Thyroid gland (tissue), 4 donors: ENCODE measurements at regions not wholly inside any gene's neighbourhood (a gene's known extent, or its start where the extent isn't known, plus 50 kb on each side); places are given as distances from the start of the nearest gene placed in this dataset.

Source experiments
- DNase-seq, 2 donors: peaks; one replicate each; pipeline ENCODE4 v3.0.0-alpha.2; 2019
- H3K27ac ChIP-seq, 3 donors: fragments of 200-600 bp; sonication (generic); 1 replicate in 2 of 3; 2 replicates in 1 of 3; pipeline ENCODE4 v1.5.1; 2016 to 2019; ENCODE audit warnings: mild to moderate bottlenecking in 1 of 3, moderate library complexity in 1 of 3
- H3K27me3 ChIP-seq: fragments of 200-600 bp; sonication (generic); one replicate; pipeline ENCODE4 v1.5.1; 2019
- H3K36me3 ChIP-seq, 2 donors: fragments of 200-600 bp; sonication (generic); one replicate each; pipeline ENCODE4 v1.5.1; 2016 to 2019
- H3K4me1 ChIP-seq, 2 donors: fragments of 200-600 bp; sonication (generic); one replicate each; pipeline ENCODE4 v1.5.1; 2017 to 2019
- H3K4me3 ChIP-seq, 3 donors: fragments of 200-600 bp; sonication (generic); replicated peaks in 1 of 3; 1 replicate in 2 of 3; 2 replicates in 1 of 3; pipeline ENCODE4 v1.5.1; 2016; ENCODE audit warnings: mild to moderate bottlenecking in 1 of 3
- H3K9me3 ChIP-seq: fragments of 200-600 bp; sonication (generic); one replicate; pipeline ENCODE4 v1.5.1; 2017
- POLR2A ChIP-seq, 2 donors: fragments of 450-650 bp; IDR thresholded peaks; one replicate each; pipeline ENCODE4 v1.6.1; 2017; ENCODE audit warnings: antibody characterized with exemption in 2 of 2, mild to moderate bottlenecking in 2 of 2, moderate library complexity in 1 of 2
- WGBS, 2 donors: methylation state at CpG; one replicate each; pipeline ENCODE4 v1.1.5; 2017; 5-methylcytosine and 5-hydroxymethylcytosine counted together
- intact Hi-C: fragments of 100-400 bp; cut with DNase I; formaldehyde crosslinking; loops from one replicate; pipeline ENCODE4 v1.15.1; 2023
- TF ChIP-seq, protein P1 (sequence below), 6 experiments: fragments of 200-600 bp in 3 of 6; fragments of 450-650 bp in 3 of 6; sonication (generic) in 3 of 6; IDR thresholded peaks; one replicate each; pipeline ENCODE4 v1.5.1; 2016 to 2019; ENCODE audit warnings: antibody characterized with exemption in 6 of 6, mild to moderate bottlenecking in 2 of 6, inconsistent platforms in 1 of 6, moderate library complexity in 1 of 6

DNA sequence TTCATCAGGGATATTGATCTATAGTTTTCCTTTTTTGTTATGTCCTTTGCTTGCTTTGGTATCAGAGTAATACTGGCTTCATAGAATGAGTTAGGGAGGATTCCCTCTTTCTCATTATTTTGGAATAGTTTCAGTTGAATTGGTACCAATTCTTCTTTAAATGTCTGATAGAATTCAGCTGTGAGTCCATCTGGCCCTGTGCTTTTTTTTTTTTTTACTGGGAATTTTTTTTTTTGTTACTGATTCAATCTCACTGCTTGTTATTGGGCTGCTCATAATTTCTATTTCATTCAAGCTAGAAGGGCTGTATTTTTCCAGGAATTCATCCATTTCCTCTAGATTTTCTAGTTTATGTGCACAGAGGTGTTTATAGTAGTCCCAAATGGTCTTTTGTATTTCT lies 103.9 kb downstream of the RND3 start:
- H3K9me3 ChIP-seq: no peaks in the 10 kb centered on the region
- H3K4me3 ChIP-seq: no peak overlapping the region
- TF ChIP-seq, protein P1, sequence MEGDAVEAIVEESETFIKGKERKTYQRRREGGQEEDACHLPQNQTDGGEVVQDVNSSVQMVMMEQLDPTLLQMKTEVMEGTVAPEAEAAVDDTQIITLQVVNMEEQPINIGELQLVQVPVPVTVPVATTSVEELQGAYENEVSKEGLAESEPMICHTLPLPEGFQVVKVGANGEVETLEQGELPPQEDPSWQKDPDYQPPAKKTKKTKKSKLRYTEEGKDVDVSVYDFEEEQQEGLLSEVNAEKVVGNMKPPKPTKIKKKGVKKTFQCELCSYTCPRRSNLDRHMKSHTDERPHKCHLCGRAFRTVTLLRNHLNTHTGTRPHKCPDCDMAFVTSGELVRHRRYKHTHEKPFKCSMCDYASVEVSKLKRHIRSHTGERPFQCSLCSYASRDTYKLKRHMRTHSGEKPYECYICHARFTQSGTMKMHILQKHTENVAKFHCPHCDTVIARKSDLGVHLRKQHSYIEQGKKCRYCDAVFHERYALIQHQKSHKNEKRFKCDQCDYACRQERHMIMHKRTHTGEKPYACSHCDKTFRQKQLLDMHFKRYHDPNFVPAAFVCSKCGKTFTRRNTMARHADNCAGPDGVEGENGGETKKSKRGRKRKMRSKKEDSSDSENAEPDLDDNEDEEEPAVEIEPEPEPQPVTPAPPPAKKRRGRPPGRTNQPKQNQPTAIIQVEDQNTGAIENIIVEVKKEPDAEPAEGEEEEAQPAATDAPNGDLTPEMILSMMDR (IDR thresholded peaks at IDR 0.05): no peak
- TF ChIP-seq POLR2A (IDR thresholded peaks at IDR 0.05): no peak
- H3K27me3 ChIP-seq: no peaks in the 10 kb centered on the region
- H3K4me1 ChIP-seq: no peaks in the 10 kb centered on the region
- intact Hi-C loops: no loop called here
- H3K36me3 ChIP-seq: no peaks in the 10 kb centered on the region
- DNase-seq: no peak
- H3K27ac ChIP-seq: no peak overlapping the region

DNA sequence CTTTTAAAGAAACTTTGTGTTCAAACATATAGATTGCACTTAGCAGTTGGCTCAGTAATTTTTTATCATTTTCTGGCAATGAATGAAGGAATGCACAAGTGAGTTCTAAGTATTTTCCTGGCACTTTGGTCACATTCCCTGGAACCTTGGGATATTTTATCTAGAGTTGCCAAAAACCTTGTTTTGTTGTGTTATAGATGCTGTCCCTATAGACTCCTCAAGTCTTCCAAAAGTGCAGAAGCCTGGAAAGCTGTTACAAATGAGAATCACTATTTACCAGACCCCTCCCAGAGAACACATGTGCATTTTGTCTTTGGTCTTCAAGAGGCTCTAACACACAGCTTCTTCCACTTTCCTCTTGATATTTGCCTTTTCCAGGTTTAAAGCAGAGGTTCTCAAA lies 108.3 kb downstream of the RND3 start:
- intact Hi-C loops: no loop called here
- Histone ChIP-seq H3K9me3 (no peaks in the 10 kb centered on the region), H3K27ac (no peak overlapping the region), H3K27me3 (no peaks in the 10 kb centered on the region), H3K4me3 (no peak overlapping the region), H3K4me1 (no peaks in the 10 kb centered on the region), H3K36me3 (no peaks in the 10 kb centered on the region)
- TF ChIP-seq POLR2A (IDR thresholded peaks at IDR 0.05): no peak
- TF ChIP-seq, protein P1 (IDR thresholded peaks at IDR 0.05): no peak
- DNase-seq: no peak

- Histone ChIP-seq H3K9me3 (no peaks in the 10 kb centered on the region), H3K4me3 (no peak overlapping the region), H3K36me3 (no peaks in the 10 kb centered on the region), H3K27me3 (no peaks in the 10 kb centered on the region), H3K27ac (no peak overlapping the region), H3K4me1 (no peaks in the 10 kb centered on the region)
- intact Hi-C loops: no loop called here
- WGBS, 2 donors: 96 to 100% methylated on average over 1 of the region's 1 CpG
- no peak for DNase-seq
- TF ChIP-seq, protein P1 (IDR thresholded peaks at IDR 0.05): no peak
- TF ChIP-seq POLR2A (IDR thresholded peaks at IDR 0.05): no peak
These were observed 108.8 kb downstream of the RND3 start for GRCh38 chr2:150378686-150379085.

- Histone ChIP-seq H3K4me3 (no peak overlapping the region), H3K27me3 (no peaks in the 10 kb centered on the region), H3K36me3 (no peaks in the 10 kb centered on the region), H3K9me3 (no peaks in the 10 kb centered on the region), H3K27ac (no peak overlapping the region), H3K4me1 (no peaks in the 10 kb centered on the region)
- DNase-seq: no peak
- 73 to 84% methylated on average over 7 of the region's 7 CpGs for WGBS, 2 donors
- no peak for TF ChIP-seq POLR2A (IDR thresholded peaks at IDR 0.05)
- TF ChIP-seq, protein P1 (IDR thresholded peaks at IDR 0.05): no peak
- intact Hi-C loops: no loop called here
These were observed 110.7 kb downstream of the RND3 start for GRCh38 chr2:150376553-150377335.

- H3K27ac ChIP-seq: no peak overlapping the region
- TF ChIP-seq, protein P1 (IDR thresholded peaks at IDR 0.05): no peak
- TF ChIP-seq POLR2A (IDR thresholded peaks at IDR 0.05): no peak
- no peaks in the 10 kb centered on the region for H3K27me3 ChIP-seq
- 26 to 60% methylated on average over 2 of the region's 2 CpGs for WGBS, 2 donors
- intact Hi-C loops: no loop called here
- no peaks in the 10 kb centered on the region for H3K4me1 ChIP-seq
- H3K4me3 ChIP-seq: no peak overlapping the region
- no peaks in the 10 kb centered on the region for H3K9me3 ChIP-seq
- no peaks in the 10 kb centered on the region for H3K36me3 ChIP-seq
- no peak for DNase-seq
These were observed 112.1 kb downstream of the RND3 start for GRCh38 chr2:150375333-150375732.
